Nephron progenitor cell (in vitro differentiated cells): ENCODE measurements at regions not wholly inside any gene's neighbourhood (a gene's known extent, or its start where the extent isn't known, plus 50 kb on each side); places are given as distances from the start of the nearest gene placed in this dataset.
"Not testable (repeated sequence)": the region's sequence is repeated elsewhere in the genome, so short reads cannot be mapped to it uniquely, and the experiment has no call there.

ENCODE experiments used
- DNase-seq: peaks from one replicate; pipeline ENCODE4 v3.0.0; 2021
- H3K27ac Mint-ChIP-seq: 2 replicates; pipeline ENCODE4 v1.8.0; 2021; ENCODE audit warnings: mild to moderate bottlenecking, moderate library complexity, mixed read lengths
- H3K27me3 Mint-ChIP-seq: 2 replicates; pipeline ENCODE4 v1.8.0; 2021; ENCODE audit warnings: mild to moderate bottlenecking, low read depth, mixed read lengths; ENCODE audit not compliant: poor library complexity
- H3K36me3 Mint-ChIP-seq: 2 replicates; pipeline ENCODE4 v1.8.0; 2021; ENCODE audit warnings: low read depth, mixed read lengths
- H3K4me1 Mint-ChIP-seq: 2 replicates; pipeline ENCODE4 v1.8.0; 2021; ENCODE audit warnings: mixed read lengths
- H3K4me3 Mint-ChIP-seq: 2 replicates; pipeline ENCODE4 v1.8.0; 2021; ENCODE audit warnings: mild to moderate bottlenecking, moderate library complexity, mixed read lengths
- H3K9me3 Mint-ChIP-seq: 2 replicates; pipeline ENCODE4 v1.8.0; 2021; ENCODE audit warnings: mild to moderate bottlenecking, moderate library complexity, mixed read lengths
- TF ChIP-seq, protein P1 (sequence below): fragments of 200-600 bp; sonication (generic); IDR thresholded peaks from 2 replicates; pipeline ENCODE4 v1.5.0; 2021; ENCODE audit warnings: antibody characterized with exemption

DNA sequence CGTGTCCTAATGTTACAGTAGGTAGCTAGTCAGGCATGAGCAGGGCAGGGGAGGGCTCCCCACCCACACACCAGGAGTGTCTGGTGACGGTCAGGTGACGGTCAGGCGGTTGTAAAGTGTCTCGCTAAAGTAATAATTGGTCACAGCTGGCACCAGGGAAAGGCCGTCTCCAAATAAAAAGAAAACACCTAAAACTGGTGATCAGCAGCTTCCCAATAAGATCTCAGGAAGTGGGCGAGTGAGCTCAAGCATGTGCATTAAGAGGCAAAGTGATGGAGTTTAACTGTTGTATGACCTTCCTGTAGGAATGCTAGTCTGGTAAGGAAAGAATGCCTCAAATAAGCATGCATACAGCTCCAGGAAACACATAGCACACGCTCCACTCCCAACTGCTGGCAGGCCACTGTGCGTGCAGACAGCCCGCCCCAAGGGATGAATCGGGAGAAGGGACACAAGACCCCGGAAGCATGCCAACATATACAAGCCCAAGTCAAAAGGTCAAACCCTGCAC lies 177.1 kb downstream of the RNF144A start:
- Mint-ChIP-seq H3K4me3 (no peak overlapping the region), H3K4me1 (peaks cover 53% of the 10 kb centered on the region), H3K27ac (peak overlapping the region; percentile 97), H3K9me3 (no peaks in the 10 kb centered on the region), H3K36me3 (no peaks in the 10 kb centered on the region), H3K27me3 (peaks cover 3% of the 10 kb centered on the region)
- TF ChIP-seq, protein P1, sequence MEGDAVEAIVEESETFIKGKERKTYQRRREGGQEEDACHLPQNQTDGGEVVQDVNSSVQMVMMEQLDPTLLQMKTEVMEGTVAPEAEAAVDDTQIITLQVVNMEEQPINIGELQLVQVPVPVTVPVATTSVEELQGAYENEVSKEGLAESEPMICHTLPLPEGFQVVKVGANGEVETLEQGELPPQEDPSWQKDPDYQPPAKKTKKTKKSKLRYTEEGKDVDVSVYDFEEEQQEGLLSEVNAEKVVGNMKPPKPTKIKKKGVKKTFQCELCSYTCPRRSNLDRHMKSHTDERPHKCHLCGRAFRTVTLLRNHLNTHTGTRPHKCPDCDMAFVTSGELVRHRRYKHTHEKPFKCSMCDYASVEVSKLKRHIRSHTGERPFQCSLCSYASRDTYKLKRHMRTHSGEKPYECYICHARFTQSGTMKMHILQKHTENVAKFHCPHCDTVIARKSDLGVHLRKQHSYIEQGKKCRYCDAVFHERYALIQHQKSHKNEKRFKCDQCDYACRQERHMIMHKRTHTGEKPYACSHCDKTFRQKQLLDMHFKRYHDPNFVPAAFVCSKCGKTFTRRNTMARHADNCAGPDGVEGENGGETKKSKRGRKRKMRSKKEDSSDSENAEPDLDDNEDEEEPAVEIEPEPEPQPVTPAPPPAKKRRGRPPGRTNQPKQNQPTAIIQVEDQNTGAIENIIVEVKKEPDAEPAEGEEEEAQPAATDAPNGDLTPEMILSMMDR = no peak
- DNase-seq = no peak

DNA sequence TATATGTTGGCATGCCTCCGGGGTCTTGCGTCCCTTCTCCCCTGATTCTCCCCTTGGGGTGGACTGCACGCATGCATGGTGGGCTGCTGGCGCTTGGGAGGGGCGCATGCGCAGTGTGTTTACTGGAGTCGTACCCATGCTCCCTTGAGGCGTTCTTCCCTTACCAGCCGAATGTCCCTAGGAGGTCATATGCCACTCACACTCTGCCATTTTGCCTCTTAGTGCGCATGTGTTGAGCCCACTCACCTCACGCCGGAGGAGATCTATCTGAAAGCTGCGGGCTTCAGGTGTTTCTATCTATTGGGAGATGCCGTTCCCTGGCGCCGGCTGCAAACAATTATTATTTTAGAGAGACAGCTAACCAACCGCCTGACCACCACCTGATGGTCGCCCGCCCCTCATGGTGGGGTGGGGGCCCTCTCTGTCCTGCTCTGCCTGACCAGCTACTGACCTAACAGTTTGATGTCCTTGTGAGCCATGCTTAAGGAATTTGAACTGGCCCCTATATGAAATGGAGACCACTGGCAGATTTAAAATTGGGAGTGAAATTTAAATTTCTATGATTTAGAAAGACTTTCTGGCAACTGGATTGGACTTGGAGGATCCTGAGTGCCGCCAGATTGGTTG lies 179.6 kb downstream of the RNF144A start:
- Mint-ChIP-seq H3K4me3 (no peak overlapping the region), H3K27me3 (peaks cover 6% of the 10 kb centered on the region), H3K27ac (no peak overlapping the region), H3K36me3 (peaks cover 4% of the 10 kb centered on the region), H3K4me1 (peaks cover 37% of the 10 kb centered on the region), H3K9me3 (no peaks in the 10 kb centered on the region)
- TF ChIP-seq, protein P1 = no peak
- no peak for DNase-seq

- peaks cover 37% of the 10 kb centered on the region for H3K4me1 Mint-ChIP-seq
- H3K4me3 Mint-ChIP-seq = peak overlapping the region; percentile 56
These were observed 180.2 kb downstream of the RNF144A start for GRCh38 chr2:7097353-7097895.

GRCh38 chr2:7098816-7099215 lies 181.6 kb downstream of the RNF144A start:
- TF ChIP-seq, protein P1 = no peak
- H3K4me3 Mint-ChIP-seq = no peak overlapping the region
- H3K9me3 Mint-ChIP-seq = no peaks in the 10 kb centered on the region
- H3K27me3 Mint-ChIP-seq = peaks cover 6% of the 10 kb centered on the region
- peaks cover 39% of the 10 kb centered on the region for H3K4me1 Mint-ChIP-seq
- no peak for DNase-seq
- no peak overlapping the region for H3K27ac Mint-ChIP-seq
- peaks cover 4% of the 10 kb centered on the region for H3K36me3 Mint-ChIP-seq

More at GRCh38 chr2:7097353-7097895, 180.2 kb downstream of the RNF144A start:
- peak; percentile 84 for DNase-seq
- Mint-ChIP-seq H3K27me3 (peaks cover 6% of the 10 kb centered on the region), H3K9me3 (no peaks in the 10 kb centered on the region), H3K27ac (no peak overlapping the region), H3K36me3 (peaks cover 4% of the 10 kb centered on the region)
- TF ChIP-seq, protein P1 = peak; percentile 97

GRCh38 chr2:7099687-7100086 lies 182.5 kb downstream of the RNF144A start:
- H3K36me3 Mint-ChIP-seq, H3K4me3 Mint-ChIP-seq, H3K27ac Mint-ChIP-seq, H3K27me3 Mint-ChIP-seq, DNase-seq, H3K9me3 Mint-ChIP-seq: not testable (repeated sequence)
- H3K4me1 Mint-ChIP-seq = peaks cover 38% of the 10 kb centered on the region

DNA sequence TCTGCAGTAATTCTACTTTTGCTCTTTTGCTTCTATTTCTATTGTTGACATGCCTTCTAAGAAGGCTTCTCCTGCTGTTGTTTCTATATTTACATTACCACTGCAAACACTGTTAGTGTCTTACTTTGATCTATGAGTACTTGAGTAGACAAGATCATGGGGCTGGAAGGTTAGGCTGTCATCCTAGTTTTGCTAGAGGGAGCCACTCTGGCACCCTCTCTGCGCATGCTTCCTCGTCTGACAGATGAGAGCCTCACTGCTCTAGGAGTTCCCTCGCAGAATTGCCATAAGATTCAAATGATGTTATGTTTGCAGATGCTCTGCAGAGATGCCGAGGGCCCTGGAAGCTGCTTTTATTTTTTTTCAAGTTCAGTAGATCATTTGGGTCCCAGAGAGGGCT lies 185.6 kb downstream of the RNF144A start:
- peaks cover 3% of the 10 kb centered on the region for H3K27me3 Mint-ChIP-seq
- peaks cover 22% of the 10 kb centered on the region for H3K4me1 Mint-ChIP-seq
- TF ChIP-seq, protein P1 = no peak
- H3K4me3 Mint-ChIP-seq = no peak overlapping the region
- peaks cover 8% of the 10 kb centered on the region for H3K36me3 Mint-ChIP-seq
- no peaks in the 10 kb centered on the region for H3K9me3 Mint-ChIP-seq
- no peak overlapping the region for H3K27ac Mint-ChIP-seq
- no peak for DNase-seq
